Hepatocyte (in vitro differentiated cells): ENCODE measurements at regions not wholly inside any gene's neighbourhood (a gene's known extent, or its start where the extent isn't known, plus 50 kb on each side); places are given as distances from the start of the nearest gene placed in this dataset.

Experiments used
- CTCF ChIP-seq: fragments of 200-600 bp; sonication (generic); IDR thresholded peaks from 2 replicates; pipeline ENCODE4 v1.5.1; 2016; ENCODE audit warnings: antibody characterized with exemption, mild to moderate bottlenecking; ENCODE audit not compliant: poor library complexity
- EZH2 ChIP-seq: fragments of 200-600 bp; sonication (generic); IDR thresholded peaks from 2 replicates; pipeline ENCODE4 v1.6.1; 2016; ENCODE audit warnings: antibody characterized with exemption, mild to moderate bottlenecking, borderline replicate concordance

- no peak for TF ChIP-seq CTCF
- TF ChIP-seq EZH2: no peak
Measured at GRCh38 chr3:66598168-66598567, 97.3 kb upstream of the LRIG1 start.
